HepG2 (cell line): ENCODE measurements at regions not wholly inside any gene's neighbourhood (a gene's known extent, or its start where the extent isn't known, plus 50 kb on each side); places are given as distances from the start of the nearest gene placed in this dataset.

Experiments used
- ATAC-seq: fragments of 200-7000 bp; cut with Tn5 transposase; 3 replicates; pipeline ENCODE4 v1.9.1; 2020; ENCODE audit warnings: mild to moderate bottlenecking, moderate library complexity
- BruUV-seq: library from RNA; stranded (reverse); fragments of 400-500 nt; replicated peaks from 2 replicates; lab custom pipeline; 2021; lab: Mats Ljungman, UMichigan
- CTCF ChIA-PET: fragments of 300-600 bp; formaldehyde crosslinking; extraction: SDS; loops from one replicate; lab custom pipeline; 2021; ENCODE audit warnings: low total read pairs, inconsistent platforms, low intra/inter-chr PET ratio; lab: Yijun Ruan, JAX
- POLR2A ChIA-PET: fragments of 350-600 bp; sonication (Branson Sonifier 250); formaldehyde crosslinking; loops from one replicate; lab custom pipeline; 2020; ENCODE audit warnings: antibody characterized with exemption, inconsistent platforms; lab: Yijun Ruan, JAX
- DNase-seq: peaks from one replicate; pipeline ENCODE4 v3.0.0-alpha.2; 2015; ENCODE audit warnings: low spot score
- FAIRE-seq: peaks from 3 replicates; lab custom pipeline; 2011; peaks lifted over from hg19 to GRCh38; lab: Jason Lieb, UNC
- H2AFZ ChIP-seq: one replicate; pipeline ENCODE4 v1.6.1; 2011; ENCODE audit warnings: low read length, inconsistent platforms
- H3K27ac ChIP-seq: fragments of 300-600 bp; 3 replicates; pipeline ENCODE4 v1.8.0; 2011; ENCODE audit warnings: mixed run types, mild to moderate bottlenecking, mixed read lengths, low read length, inconsistent platforms; ENCODE audit not compliant: insufficient read depth; ENCODE audit errors: extremely low read length
- H3K27me3 ChIP-seq, 2 experiments: fragments of 200-600 bp in 1 of 2; 2 replicates in 1 of 2; 3 replicates in 1 of 2; pipeline versions ENCODE4 v1.6.0 to v1.8.0; 2011; ENCODE audit warnings: low read length in 2 of 2, mild to moderate bottlenecking in 2 of 2, moderate library complexity in 2 of 2, inconsistent platforms in 1 of 2; ENCODE audit not compliant: insufficient read depth in 2 of 2, control insufficient read depth in 1 of 2
- H3K36me3 ChIP-seq, 2 experiments: fragments of 200-600 bp in 1 of 2; replicated peaks in 1 of 2; 2 replicates in 1 of 2; 3 replicates in 1 of 2; pipeline versions ENCODE4 v1.5.1 to v1.8.0; 2011; ENCODE audit warnings: low read length in 2 of 2, inconsistent platforms in 1 of 2; ENCODE audit not compliant: insufficient read depth in 2 of 2, control insufficient read depth in 1 of 2
- H3K4me1 ChIP-seq: 2 replicates; pipeline ENCODE4 v1.5.1; 2012; ENCODE audit warnings: low read length, inconsistent platforms; ENCODE audit not compliant: insufficient read depth
- H3K4me2 ChIP-seq: 2 replicates; pipeline ENCODE4 v1.6.0; 2011; ENCODE audit warnings: low read depth, low read length, inconsistent platforms
- H3K4me3 ChIP-seq, 3 experiments: fragments of 200-600 bp in 1 of 3; sonication (generic), shearing (Covaris generic) in 1 of 3; replicated peaks in 1 of 3; 2 replicates each; pipeline ENCODE4 v1.5.1; 2011 to 2016; ENCODE audit warnings: low read length in 3 of 3, inconsistent platforms in 2 of 3, low read depth in 2 of 3, mild to moderate bottlenecking in 2 of 3, control low read depth in 1 of 3, mixed read lengths in 1 of 3; ENCODE audit not compliant: insufficient read depth in 1 of 3
- H3K79me2 ChIP-seq: one replicate; pipeline ENCODE4 v1.6.1; 2011; ENCODE audit warnings: low read length, inconsistent platforms; ENCODE audit not compliant: insufficient read depth
- H3K9ac ChIP-seq: 2 replicates; pipeline ENCODE4 v1.6.0; 2011; ENCODE audit warnings: mild to moderate bottlenecking, low read depth, low read length, inconsistent platforms; ENCODE audit not compliant: insufficient read depth
- H3K9me3 ChIP-seq: 2 replicates; pipeline ENCODE4 v1.5.1; 2012; ENCODE audit warnings: mild to moderate bottlenecking, low read length
- H4K20me1 ChIP-seq: 2 replicates; pipeline ENCODE4 v1.6.0; 2011; ENCODE audit warnings: inconsistent platforms, mild to moderate bottlenecking, low read length, moderate library complexity; ENCODE audit not compliant: insufficient read depth
- ASH2L ChIP-seq: fragments of 300-600, 200-600 bp; sonication (generic); IDR thresholded peaks from 2 replicates; pipeline ENCODE4 v1.7.0; 2017; ENCODE audit warnings: low read depth, mild to moderate bottlenecking, moderate library complexity, mixed read lengths, low read length; ENCODE audit not compliant: insufficient read length
- CAMTA2 ChIP-seq: sonication (generic); formaldehyde crosslinking; IDR thresholded peaks from 2 replicates; pipeline ENCODE4 v1.4.0; 2020; ENCODE audit warnings: mild to moderate bottlenecking, missing genetic modification reagents, borderline replicate concordance
- CEBPB ChIP-seq: IDR thresholded peaks from 2 replicates; pipeline ENCODE4 v1.6.1; 2011; ENCODE audit warnings: low read depth, low read length, improper control_type of control experiment, borderline replicate concordance
- HNF4G ChIP-seq, 2 experiments: sonication (generic) in 1 of 2; formaldehyde crosslinking in 1 of 2; IDR thresholded peaks; 2 replicates each; pipeline versions ENCODE4 v1.4.0 to v1.6.1; 2011 to 2020; ENCODE audit warnings: borderline replicate concordance in 2 of 2, low read depth in 2 of 2, mild to moderate bottlenecking in 2 of 2, low read length in 1 of 2, missing genetic modification reagents in 1 of 2, moderate library complexity in 1 of 2
- MAF1 ChIP-seq: sonication (generic); formaldehyde crosslinking; IDR thresholded peaks from 2 replicates; pipeline ENCODE4 v1.5.0; 2020; ENCODE audit warnings: missing genetic modification reagents, borderline replicate concordance
- MAFF ChIP-seq: IDR thresholded peaks from 2 replicates; pipeline ENCODE4 v1.6.1; 2011; ENCODE audit warnings: low read depth, low read length, improper control_type of control experiment
- MAFK ChIP-seq, 2 experiments: IDR thresholded peaks in 1 of 2; conservative IDR thresholded peaks in 1 of 2; 2 replicates each; pipeline ENCODE4 v1.6.1; 2011; ENCODE audit warnings: improper control_type of control experiment in 2 of 2, low read length in 2 of 2
- ZNF234 ChIP-seq: sonication (generic); formaldehyde crosslinking; conservative IDR thresholded peaks from 2 replicates; pipeline ENCODE4 v1.5.1; 2020; ENCODE audit warnings: mild to moderate bottlenecking, missing genetic modification reagents
- ZNF552 ChIP-seq: sonication (generic); formaldehyde crosslinking; IDR thresholded peaks from 2 replicates; pipeline ENCODE4 v1.9.0; 2022; ENCODE audit warnings: missing genetic modification reagents, mild to moderate bottlenecking, borderline replicate concordance
- ZNF746 ChIP-seq: sonication (generic); formaldehyde crosslinking; IDR thresholded peaks from 2 replicates; pipeline ENCODE4 v1.8.0; 2022; ENCODE audit warnings: mild to moderate bottlenecking, missing genetic modification reagents
- WGBS: methylation state at CpG from one replicate; pipeline ENCODE4 v1.1.6; 2017; ENCODE audit warnings: low lambda C conversion rate; 5-methylcytosine and 5-hydroxymethylcytosine counted together
- in situ Hi-C: cut with HindIII; loops from 2 replicates; pipeline ENCODE4 v1.10.0; 2017; ENCODE audit warnings: low pct_unique_long_range_greater_than_20kb; ENCODE audit not compliant: extremely low pct_ligation_motif_present
- intact Hi-C: fragments of 100-400 bp; cut with micrococcal nuclease; formaldehyde crosslinking; loops from one replicate; pipeline ENCODE4 v1.10.0; 2022; ENCODE audit not compliant: unreplicated experiment
- TF ChIP-seq, protein P1 (sequence below): sonication (generic); formaldehyde crosslinking; IDR thresholded peaks from 2 replicates; pipeline ENCODE4 v1.8.0; 2022; ENCODE audit warnings: missing genetic modification reagents, mild to moderate bottlenecking, moderate library complexity, borderline replicate concordance

DNA sequence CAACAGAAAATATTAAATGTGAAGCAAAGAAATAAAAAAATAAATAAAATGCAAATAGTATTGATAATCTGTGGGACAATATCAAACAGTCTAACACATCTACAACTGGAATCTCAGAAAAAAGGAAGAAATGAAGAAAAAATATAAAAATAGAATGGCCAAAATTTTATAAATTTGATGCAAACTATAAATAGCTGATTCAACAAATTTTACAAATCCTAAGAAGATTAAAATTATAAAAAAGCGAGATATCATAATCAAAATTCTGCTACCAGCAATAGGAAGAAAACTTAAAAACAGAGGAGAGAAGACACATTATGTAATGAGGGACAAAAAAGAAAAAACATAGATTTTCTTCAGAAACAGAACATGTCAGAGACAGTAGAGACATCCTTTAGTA, 129.2 kb upstream of the IRX1 start:
- no peak for ATAC-seq
- 0% methylated on average over 1 of the region's 1 CpG for WGBS
- DNase-seq: no peak
- no peaks in the 10 kb centered on the region for H3K4me1 ChIP-seq
- no peak overlapping the region for H3K4me2 ChIP-seq
- no peaks in the 10 kb centered on the region for H4K20me1 ChIP-seq
- intact Hi-C loops: no loop called here
- peaks cover 33% of the 10 kb centered on the region for H3K9me3 ChIP-seq
- no peaks in the 10 kb centered on the region for H3K79me2 ChIP-seq
- ChIA-PET CTCF (no interaction called here), POLR2A (no interaction called here)
- no peaks in the 10 kb centered on the region for H3K27me3 ChIP-seq
- no peaks in the 10 kb centered on the region for H3K36me3 ChIP-seq
- no peak for FAIRE-seq
- in situ Hi-C loops: no loop called here
- no TSS peak for BruUV-seq
- no peak overlapping the region for H3K4me3 ChIP-seq
- H3K27ac ChIP-seq: no peak overlapping the region
- no peak overlapping the region for H2AFZ ChIP-seq
- TF ChIP-seq MAF1 (CRISPR knock-in tag): no peak
- TF ChIP-seq MAFK (conservative IDR thresholded peaks at IDR 0.05 in 1 of 2, IDR thresholded peaks at IDR 0.05 in 1 of 2; ENCODE audit: low read length in 2 of 2): peak; percentile 82 to 92
- peak; percentile 80 for TF ChIP-seq MAFF
- TF ChIP-seq, protein P1, sequence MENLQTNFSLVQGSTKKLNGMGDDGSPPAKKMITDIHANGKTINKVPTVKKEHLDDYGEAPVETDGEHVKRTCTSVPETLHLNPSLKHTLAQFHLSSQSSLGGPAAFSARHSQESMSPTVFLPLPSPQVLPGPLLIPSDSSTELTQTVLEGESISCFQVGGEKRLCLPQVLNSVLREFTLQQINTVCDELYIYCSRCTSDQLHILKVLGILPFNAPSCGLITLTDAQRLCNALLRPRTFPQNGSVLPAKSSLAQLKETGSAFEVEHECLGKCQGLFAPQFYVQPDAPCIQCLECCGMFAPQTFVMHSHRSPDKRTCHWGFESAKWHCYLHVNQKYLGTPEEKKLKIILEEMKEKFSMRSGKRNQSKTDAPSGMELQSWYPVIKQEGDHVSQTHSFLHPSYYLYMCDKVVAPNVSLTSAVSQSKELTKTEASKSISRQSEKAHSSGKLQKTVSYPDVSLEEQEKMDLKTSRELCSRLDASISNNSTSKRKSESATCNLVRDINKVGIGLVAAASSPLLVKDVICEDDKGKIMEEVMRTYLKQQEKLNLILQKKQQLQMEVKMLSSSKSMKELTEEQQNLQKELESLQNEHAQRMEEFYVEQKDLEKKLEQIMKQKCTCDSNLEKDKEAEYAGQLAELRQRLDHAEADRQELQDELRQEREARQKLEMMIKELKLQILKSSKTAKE (CRISPR knock-in tag): no peak
- TF ChIP-seq ZNF746 (CRISPR knock-in tag): no peak
- H3K9ac ChIP-seq: no peak overlapping the region

DNA sequence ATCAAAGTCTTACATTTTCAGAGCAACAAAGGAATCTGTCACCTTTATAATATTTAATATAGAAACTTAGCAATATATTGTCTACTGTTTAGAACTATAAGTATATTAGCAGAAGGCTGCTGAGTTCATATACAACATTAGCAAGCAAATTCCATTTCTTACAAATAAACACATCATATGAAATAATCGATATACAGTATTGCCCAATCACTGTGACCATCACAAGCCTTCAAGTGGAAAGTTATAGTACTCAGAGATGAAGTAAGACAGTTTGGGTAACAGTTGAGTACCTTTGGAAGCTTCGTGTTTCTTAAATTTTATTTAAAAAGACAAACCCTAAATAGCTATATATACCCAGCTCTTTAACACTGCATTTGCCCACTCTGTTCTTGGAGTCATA, 135.2 kb upstream of the IRX1 start:
- WGBS: 3% methylated on average over 2 of the region's 2 CpGs
- Histone ChIP-seq H2AFZ (no peak overlapping the region), H3K9ac (no peak overlapping the region), H3K79me2 (no peaks in the 10 kb centered on the region), H3K9me3 (peaks cover 15% of the 10 kb centered on the region; the same call in 1 of the 2 replicates), H3K27me3 (no peaks in the 10 kb centered on the region), H3K36me3 (no peaks in the 10 kb centered on the region), H4K20me1 (no peaks in the 10 kb centered on the region), H3K27ac (no peak overlapping the region), H3K4me3 (no peak overlapping the region), H3K4me2 (no peak overlapping the region), H3K4me1 (no peaks in the 10 kb centered on the region)
- intact Hi-C loops (no loop called here), in situ Hi-C loops (no loop called here)
- POLR2A ChIA-PET: no interaction called here
- no TSS peak for BruUV-seq
- FAIRE-seq: no peak
- DNase-seq: no peak
- no peak for ATAC-seq
- TF ChIP-seq HNF4G (IDR thresholded peaks at IDR 0.05; ENCODE audit: borderline replicate concordance, low read depth, low read length) (no peak), HNF4G (CRISPR knock-in tag; IDR thresholded peaks at IDR 0.05; ENCODE audit: borderline replicate concordance, low read depth) (no peak), CEBPB (peak; percentile 61), ZNF234 (CRISPR knock-in tag) (no peak), ASH2L (no peak), CAMTA2 (CRISPR knock-in tag) (no peak), ZNF552 (CRISPR knock-in tag) (no peak), MAF1 (CRISPR knock-in tag) (no peak)
- TF ChIP-seq, all 625 proteins: peak for 1
- CTCF ChIA-PET: no interaction called here
